IMR-90 (cell line): ENCODE measurements at regions not wholly inside any gene's neighbourhood (a gene's known extent, or its start where the extent isn't known, plus 50 kb on each side); places are given as distances from the start of the nearest gene placed in this dataset.

Experiments
- CHD1 ChIP-seq: IDR thresholded peaks from 2 replicates; pipeline ENCODE4 v1.6.1; 2012; ENCODE audit warnings: low read depth, low read length, improper control_type of control experiment
- FOS ChIP-seq: fragments of 150-350 bp; IDR thresholded peaks from 2 replicates; pipeline ENCODE4 v1.6.1; 2016; ENCODE audit warnings: low read depth, low read length
- POLR2A ChIP-seq: IDR thresholded peaks from 2 replicates; pipeline ENCODE4 v1.6.1; 2012; ENCODE audit warnings: mild to moderate bottlenecking, low read depth, low read length
- RAD21 ChIP-seq: IDR thresholded peaks from 2 replicates; pipeline ENCODE4 v1.6.1; 2012; ENCODE audit warnings: low read length, improper control_type of control experiment
- SMC3 ChIP-seq: fragments of 150-350 bp; IDR thresholded peaks from 2 replicates; pipeline ENCODE4 v1.6.1; 2016; ENCODE audit warnings: low read depth, mild to moderate bottlenecking, antibody characterized with exemption, low read length, moderate library complexity
- USF2 ChIP-seq: fragments of 150-350 bp; IDR thresholded peaks from 2 replicates; pipeline ENCODE4 v1.6.1; 2017; ENCODE audit warnings: mild to moderate bottlenecking, antibody characterized with exemption, low read length, low read depth
- TF ChIP-seq, protein P1 (sequence below): conservative IDR thresholded peaks from 2 replicates; pipeline ENCODE4 v1.5.1; 2012; ENCODE audit warnings: mild to moderate bottlenecking, low read depth, low read length, improper control_type of control experiment

DNA sequence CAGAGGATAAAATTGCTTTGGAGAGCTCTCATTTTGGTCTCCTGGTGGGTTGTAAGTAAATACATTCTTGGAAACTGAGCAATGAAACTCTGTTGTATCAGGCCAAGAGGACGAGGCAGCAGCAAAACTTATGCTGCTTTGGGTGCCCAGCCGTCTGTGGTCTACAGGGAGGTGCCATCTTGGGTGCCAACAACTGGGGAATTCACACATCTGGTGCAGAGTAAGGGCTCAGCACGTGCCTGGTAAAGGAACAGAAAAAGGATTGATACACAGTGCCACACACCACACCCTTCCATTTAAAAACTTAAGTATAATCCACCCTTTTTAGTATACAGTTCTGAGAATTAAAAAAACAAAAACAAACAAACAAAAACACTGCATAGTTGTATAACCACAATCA, 221.9 kb downstream of the TSN start:
- TF ChIP-seq, protein P1, sequence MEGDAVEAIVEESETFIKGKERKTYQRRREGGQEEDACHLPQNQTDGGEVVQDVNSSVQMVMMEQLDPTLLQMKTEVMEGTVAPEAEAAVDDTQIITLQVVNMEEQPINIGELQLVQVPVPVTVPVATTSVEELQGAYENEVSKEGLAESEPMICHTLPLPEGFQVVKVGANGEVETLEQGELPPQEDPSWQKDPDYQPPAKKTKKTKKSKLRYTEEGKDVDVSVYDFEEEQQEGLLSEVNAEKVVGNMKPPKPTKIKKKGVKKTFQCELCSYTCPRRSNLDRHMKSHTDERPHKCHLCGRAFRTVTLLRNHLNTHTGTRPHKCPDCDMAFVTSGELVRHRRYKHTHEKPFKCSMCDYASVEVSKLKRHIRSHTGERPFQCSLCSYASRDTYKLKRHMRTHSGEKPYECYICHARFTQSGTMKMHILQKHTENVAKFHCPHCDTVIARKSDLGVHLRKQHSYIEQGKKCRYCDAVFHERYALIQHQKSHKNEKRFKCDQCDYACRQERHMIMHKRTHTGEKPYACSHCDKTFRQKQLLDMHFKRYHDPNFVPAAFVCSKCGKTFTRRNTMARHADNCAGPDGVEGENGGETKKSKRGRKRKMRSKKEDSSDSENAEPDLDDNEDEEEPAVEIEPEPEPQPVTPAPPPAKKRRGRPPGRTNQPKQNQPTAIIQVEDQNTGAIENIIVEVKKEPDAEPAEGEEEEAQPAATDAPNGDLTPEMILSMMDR = no peak
- TF ChIP-seq FOS (no peak), RAD21 (no peak), SMC3 (no peak), CHD1 (no peak), POLR2A (no peak), USF2 (no peak)
